ENCODE measurements at regions not wholly inside any gene's neighbourhood (a gene's known extent, or its start where the extent isn't known, plus 50 kb on each side); places are given as distances from the start of the nearest gene placed in this dataset.
"Not testable (repeated sequence)": the region's sequence is repeated elsewhere in the genome, so short reads cannot be mapped to it uniquely, and the experiment has no call there.

DNA sequence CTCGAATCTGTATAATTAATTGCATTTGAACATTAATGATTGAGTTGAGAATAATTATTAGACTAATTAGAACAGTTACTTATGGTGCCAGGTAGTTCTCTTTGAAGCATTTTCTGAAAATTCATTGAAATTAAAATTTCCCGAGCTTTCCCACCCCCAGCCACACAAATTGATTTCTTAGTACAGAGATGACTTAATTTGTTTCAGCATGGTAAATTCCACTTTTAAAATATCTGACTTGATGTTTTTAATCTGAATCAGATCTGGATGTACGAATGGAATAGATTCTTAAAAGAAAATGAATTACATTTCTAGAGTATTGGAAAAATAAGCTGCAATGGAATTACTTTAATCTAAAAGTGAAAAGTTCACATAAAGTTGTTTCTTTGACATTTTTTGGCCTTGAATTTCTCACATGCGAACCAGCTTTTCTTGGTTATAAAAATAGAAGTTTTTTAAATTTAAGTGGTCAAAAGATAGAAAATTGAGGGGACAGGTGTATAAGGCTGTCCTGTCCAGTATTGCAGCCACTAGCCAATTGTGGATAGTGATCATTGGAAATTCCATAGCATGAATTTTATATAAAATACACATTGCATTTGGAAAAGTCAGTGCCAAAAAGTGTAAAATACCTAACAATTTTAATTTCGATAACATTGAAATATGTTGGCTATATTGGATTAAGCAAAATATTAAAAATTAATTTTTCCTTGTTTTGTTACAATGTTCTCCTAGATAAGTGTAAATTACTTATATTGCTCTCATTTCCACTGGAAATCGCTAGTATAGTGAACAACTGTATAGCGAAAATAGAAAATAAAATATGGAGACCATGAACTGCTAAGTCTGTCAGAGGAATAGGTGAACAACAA, 102.9 kb downstream of the OR2B2 start:
- no peak for DNase-seq
- no peak for ATAC-seq
- intact Hi-C loops (cut with micrococcal nuclease), result no loop called here

DNA sequence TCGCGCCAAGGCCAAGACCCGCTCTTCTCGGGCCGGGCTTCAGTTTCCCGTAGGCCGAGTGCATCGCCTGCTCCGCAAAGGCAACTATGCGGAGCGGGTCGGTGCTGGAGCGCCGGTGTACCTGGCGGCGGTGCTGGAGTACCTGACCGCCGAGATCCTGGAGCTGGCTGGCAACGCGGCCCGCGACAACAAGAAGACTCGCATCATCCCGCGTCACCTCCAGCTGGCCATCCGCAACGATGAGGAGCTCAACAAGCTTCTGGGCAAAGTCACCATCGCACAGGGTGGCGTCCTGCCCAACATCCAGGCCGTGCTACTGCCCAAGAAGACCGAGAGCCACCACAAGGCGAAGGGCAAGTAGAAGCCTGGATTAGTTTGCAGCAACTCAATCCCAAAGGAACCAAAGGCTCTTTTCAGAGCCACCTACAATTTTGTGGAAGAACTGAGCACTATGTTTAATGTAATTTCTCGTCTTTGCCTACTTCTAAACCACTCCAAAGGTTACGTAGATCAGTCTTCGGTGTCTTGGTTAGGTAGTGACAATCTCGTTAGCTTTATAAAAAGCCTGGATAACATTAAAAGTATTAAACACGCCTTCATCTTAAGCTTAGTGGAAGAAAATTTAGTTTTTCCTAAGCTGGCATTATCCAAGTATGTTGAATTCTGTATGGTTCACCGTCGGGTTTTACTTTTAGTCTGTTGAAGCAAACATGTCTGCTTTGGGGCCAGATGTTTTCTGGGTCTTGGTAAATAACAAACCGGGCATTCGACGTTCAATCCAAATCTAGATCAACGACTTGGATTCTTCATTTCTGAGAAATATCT, 103.7 kb downstream of the OR2B2 start:
- intact Hi-C loops (cut with micrococcal nuclease); DNase-seq: not testable (repeated sequence)
- ATAC-seq, result peak; percentile 38

DNA sequence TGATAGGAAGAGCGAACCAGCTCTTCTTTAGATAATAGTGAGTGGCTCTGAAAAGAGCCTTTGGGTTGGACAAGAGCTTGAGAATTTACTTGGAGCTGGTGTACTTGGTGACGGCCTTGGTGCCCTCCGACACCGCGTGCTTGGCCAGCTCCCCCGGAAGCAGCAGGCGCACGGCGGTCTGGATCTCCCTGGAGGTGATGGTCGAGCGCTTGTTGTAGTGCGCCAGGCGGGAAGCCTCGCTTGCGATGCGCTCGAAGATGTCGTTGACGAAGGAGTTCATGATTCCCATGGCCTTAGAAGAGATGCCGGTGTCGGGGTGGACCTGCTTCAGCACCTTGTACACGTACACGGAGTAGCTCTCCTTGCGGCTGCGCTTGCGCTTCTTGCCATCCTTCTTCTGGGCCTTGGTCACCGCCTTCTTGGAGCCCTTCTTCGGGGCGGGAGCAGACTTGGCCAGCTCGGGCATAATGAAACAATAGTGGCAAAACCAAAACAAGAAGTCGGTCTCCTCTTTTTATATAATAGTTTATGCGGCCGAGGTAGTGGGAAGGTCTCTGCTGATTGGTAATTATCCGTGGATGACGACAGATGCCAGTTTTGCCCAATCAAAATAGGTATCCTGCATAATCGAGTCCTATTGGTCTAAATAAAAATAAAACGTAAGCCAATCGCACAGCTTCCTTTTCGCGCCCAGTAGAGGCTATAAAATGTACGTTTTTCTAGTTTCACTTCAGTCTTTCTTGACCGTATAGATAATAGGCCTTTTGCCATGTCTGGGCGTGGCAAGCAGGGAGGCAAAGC, 104.6 kb downstream of the OR2B2 start:
- intact Hi-C loops (cut with micrococcal nuclease), result not testable (repeated sequence)
- ATAC-seq, result peak; percentile 88
- peak; percentile 57 for DNase-seq

DNA sequence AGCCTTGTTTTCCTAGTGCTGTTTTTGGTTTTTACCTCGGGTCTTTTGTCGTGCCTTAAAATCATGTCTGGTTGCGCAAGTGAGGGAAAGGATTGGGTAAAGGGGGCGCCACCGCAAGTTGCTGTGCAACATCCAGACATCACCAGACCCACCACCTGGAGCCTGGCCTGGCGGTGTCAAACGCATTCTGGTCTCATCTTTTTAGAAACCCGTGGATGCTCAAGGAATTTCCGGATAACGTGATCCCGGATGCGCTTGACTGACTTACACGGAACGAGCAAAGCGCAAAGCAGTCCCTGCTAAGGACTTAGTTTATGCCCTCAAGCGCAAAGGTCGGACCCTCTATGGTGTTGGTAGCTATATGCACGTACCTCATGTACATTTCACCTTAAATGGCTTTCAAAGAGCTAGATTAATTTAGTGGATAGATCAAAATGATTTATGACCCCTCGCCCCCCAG, 105.2 kb downstream of the OR2B2 start:
- intact Hi-C loops (cut with micrococcal nuclease), result no loop called here
- ATAC-seq (no peak), DNase-seq (no peak)

GRCh38 chr6:27805347-27805746, 106.8 kb downstream of the OR2B2 start:
- no peak for ATAC-seq
- intact Hi-C loops (cut with micrococcal nuclease), result no loop called here
- DNase-seq, result no peak

GRCh38 chr6:27804851-27805250, 107.3 kb downstream of the OR2B2 start:
- intact Hi-C loops (cut with micrococcal nuclease), result no loop called here
- ATAC-seq (no peak), DNase-seq (no peak)

- intact Hi-C loops (cut with micrococcal nuclease), result no loop called here
- DNase-seq, result no peak
- ATAC-seq, result no peak
These were observed 111.3 kb downstream of the OR2B2 start for GRCh38 chr6:27800731-27801373.

DNA sequence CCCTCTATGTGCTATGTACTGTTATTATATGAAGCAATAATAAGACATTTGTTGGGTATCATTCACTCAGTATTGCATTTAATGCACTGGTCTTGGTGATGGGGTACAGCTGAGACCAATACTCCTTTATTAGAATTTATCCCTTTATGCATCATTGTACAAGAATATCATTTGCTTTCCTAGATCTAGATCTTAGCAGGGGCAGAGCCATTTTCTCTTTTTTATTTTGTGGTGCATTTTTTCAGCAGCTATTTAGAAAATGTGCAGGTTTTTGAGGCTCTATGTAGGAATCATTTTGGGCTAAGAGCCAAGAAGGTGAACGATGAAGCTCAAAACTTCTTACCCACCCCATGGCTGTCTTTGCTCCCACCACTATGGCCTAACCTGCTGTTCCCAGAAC, 114.2 kb downstream of the OR2B2 start:
- intact Hi-C loops (cut with micrococcal nuclease), result no loop called here
- DNase-seq (no peak), ATAC-seq (no peak)

DNA sequence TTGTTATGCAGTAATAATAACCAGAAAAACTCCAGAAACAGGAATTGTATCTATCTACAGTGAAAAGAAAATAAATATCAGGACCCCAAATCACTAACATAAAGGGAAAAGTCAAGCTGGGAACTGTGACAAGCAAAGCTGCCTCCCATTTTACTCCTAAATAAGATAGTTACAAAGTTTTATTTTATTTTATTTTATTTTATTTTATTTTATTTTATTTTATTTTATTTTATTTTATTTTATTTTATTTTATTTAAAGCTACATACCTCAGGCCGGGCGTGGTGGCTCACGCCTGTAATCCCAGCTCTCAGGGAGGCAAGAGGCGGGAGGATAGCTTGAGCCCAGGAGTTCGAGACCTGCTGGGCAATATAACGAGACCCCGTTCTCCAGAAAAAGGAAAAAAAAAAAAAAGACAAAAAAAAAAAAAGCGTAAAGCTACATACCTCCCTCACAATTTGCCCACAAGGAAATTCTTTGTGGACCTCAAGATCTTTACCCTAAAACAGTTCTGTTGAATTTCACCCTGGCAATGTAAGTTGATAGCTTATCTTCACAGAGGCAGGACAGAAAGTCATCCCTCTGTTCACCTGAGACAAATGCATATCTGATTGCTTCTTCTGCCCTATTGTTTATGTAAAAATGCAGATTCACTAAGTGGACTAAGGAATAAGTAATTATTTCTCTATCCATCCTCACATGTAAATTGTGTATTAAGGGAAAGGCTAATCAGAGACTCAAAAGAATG, 115.3 kb downstream of the OR2B2 start:
- DNase-seq; intact Hi-C loops (cut with micrococcal nuclease); ATAC-seq: not testable (repeated sequence)

GRCh38 chr6:27795697-27796494, 116.3 kb downstream of the OR2B2 start:
- intact Hi-C loops (cut with micrococcal nuclease), result no loop called here
- peak; percentile 57 for ATAC-seq
- DNase-seq, result no peak

DNA sequence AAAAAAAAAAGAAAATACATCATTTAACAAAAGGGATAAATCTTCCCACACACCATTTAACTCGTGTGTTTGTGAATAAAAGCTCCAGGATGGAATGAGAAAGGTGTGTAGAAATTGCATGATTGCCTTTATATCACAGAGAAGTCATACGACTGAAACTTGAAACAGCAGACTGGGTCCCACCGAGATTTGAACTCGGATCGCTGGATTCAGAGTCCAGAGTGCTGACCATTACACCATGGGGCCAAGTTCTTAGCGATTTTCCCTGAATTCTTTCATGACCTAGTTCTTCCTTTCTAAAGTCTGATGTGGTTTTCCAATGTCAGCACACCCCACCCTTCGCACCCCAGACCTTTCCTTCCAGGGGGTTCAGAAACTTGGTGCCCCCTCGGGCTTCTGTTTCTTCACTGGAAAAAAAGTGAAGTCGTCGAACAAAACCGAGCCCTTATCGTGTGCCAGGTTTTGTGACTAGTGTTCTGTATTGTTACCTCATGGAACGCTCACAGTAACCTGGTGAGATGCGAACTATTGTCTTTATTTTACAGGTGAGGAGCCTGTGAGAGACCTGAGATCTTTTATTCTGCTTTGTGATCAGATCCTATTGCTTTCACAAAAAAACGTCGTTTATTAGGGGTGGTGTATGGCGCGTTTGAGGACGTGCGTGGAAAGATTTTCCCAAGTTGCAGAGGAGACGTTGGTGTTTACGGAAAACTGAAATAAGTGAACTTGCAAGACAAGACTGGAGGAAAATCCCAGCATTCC, 120.8 kb downstream of the OR2B2 start:
- DNase-seq (peak; percentile 40), ATAC-seq (peak; percentile 81)
- intact Hi-C loops (cut with micrococcal nuclease), result no loop called here

GRCh38 chr6:27788376-27788775, 123.8 kb downstream of the OR2B2 start:
- ATAC-seq; intact Hi-C loops (cut with micrococcal nuclease); DNase-seq: not testable (repeated sequence)

GRCh38 chr6:27786048-27786447, 126.1 kb downstream of the OR2B2 start:
- intact Hi-C loops (cut with micrococcal nuclease), result no loop called here
- DNase-seq, result no peak
- ATAC-seq, result no peak

GRCh38 chr6:27785294-27785693, 126.9 kb downstream of the OR2B2 start:
- intact Hi-C loops (cut with micrococcal nuclease), result no loop called here
- no peak for DNase-seq
- ATAC-seq, result no peak

- ATAC-seq (no peak), DNase-seq (no peak)
- intact Hi-C loops (cut with micrococcal nuclease), result no loop called here
These were observed 129.4 kb downstream of the OR2B2 start for GRCh38 chr6:27782748-27783147.

GRCh38 chr6:27778625-27779417, 133.4 kb downstream of the OR2B2 start:
- ATAC-seq (no peak), DNase-seq (no peak)
- intact Hi-C loops (cut with micrococcal nuclease), result no loop called here

All from left ventricle myocardium superior (tissue), 1 donor.